ENCODE measurements at regions not wholly inside any gene's neighbourhood (a gene's known extent, or its start where the extent isn't known, plus 50 kb on each side); places are given as distances from the start of the nearest gene placed in this dataset.

DNA sequence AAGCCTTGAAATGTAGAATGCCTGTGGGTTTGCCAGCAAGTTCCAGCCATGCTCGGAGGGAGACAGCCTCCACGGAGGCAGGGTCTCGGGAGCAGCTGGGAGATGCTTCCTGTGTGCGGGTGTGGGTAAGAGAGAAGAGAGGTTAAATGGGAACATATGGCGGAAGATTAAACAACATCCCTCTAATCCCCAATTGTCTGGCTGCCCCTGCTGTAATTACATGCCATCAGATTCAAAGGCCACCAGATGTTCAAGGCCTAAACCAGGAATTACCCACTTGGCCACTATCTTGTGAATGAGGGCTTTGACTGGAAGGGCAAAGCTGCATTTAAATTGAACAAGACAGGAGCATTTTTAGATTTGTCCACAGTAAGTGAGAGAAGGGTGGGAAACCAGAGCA lies 81.4 kb upstream of the BACE2 start:
- no peak for DNase-seq

DNA sequence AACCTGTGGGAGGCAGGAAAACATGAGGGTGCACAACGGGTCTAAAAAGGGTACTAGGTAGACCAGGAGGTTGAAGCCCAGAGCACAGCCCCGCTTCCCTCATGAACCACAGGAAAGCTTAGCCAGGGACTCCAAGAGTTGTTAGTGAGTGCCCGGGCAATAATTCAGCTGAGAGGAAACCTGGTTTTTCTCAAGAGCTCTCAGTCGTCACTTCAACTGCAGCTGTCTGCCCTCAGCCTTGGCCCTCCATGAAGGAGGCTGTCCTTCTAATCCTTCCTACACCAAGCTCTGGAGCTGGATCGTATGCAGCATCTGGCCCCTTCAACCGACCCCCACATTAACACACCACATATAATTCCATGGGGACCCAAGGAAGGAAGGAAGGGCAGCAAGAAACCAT lies 77.0 kb upstream of the BACE2 start:
- DNase-seq: no peak

DNA sequence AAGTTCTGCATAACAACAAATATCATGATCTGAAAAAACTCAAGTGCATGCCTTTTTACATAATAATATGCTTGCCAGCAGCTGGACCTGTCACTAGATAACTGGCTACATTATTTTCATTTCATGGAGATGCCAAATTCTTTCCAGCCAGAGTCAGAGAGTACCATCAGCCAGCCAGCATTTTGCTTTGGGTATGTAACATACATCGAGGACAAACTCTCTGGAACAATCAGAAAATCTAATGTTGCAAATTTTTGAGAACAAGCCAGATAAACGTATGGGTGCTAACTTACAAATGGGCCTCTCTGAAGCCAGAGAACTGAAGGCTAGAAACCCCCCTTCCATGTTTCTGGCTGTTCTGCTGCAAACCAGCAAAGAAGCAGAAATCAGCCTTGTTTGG lies 76.3 kb upstream of the BACE2 start:
- no peak for DNase-seq

DNA sequence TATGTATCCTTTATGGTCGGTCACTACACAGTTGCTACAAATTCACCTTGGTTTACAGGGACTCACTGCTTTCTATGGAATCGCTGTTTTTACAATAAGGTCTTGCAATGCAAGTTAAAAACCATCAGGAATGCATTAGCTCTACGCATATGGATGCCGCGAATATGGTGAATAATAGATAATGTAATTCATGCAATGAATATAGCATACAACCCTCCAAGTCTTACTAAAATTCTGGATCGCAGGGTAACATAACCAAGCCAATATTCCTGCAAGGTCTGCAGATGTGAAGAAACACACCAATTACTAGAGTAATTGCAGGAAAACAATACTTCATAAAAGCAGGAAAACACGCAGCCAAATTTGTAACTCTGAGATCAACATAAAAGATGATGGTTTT lies 75.6 kb upstream of the BACE2 start:
- DNase-seq: no peak

DNA sequence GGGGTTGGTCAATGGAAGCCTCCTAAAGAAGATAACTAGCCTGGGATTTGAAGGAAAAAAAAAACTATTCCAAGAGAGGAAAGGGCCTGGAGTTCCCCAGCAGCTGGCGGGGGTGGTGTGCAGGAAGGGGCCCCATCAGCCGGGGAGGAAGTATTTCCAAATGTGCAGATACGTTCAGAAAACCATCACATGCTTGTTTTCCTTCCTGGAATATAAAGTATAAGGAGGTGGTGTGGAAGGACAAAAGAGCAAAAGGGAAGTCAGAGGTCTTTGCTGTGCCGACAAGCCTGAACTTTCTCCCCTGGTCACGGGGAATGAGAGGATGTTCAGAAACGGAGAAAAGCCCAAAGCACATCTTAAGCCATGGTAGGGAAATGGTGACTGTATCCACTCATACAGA lies 72.0 kb upstream of the BACE2 start:
- no peak for DNase-seq

DNA sequence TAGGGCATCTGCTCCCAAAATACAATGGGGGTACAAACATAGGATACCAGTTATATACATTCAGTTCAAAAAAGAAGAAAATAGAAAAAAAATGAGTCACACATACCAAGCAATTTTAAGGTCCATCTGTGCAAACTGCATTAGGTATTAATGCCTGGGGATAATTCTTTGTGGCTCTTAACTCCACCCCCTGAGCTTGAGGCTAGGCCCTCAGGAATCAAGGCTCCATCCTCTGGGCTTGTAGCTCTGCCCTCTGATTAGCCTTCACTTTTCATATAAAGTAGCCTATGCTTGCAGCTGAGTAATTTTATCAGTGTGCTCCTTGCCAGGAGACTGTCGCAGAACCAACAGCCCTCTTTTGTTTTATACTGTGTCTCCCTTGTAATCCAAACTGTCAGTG lies 69.9 kb upstream of the BACE2 start:
- DNase-seq: no peak

DNA sequence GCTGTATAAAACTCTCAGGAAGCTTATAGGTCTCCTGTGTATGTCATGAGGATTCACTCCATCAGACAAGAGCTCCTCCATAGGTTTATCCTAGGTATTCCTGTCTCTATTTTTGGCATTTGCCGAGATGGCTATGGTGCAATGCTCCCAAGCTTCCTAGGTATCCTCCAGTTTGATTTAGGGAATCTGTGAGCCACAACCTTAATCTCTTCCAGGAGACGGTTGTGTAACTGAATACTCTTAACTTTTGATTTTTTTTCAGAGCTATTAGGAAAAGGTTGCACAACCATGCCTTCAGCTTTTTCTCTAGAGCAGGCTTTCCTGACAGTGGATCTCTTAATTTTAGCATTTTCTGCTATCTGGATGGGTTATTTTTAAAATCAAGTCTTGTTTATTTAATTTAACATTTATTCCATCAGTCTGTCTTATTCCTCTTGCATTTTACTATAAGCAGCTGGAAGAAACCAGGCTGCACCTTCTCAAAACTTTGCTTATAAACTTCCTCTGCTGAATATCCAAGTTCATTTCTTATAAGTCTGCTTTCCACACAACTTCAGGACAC lies 69.4 kb upstream of the BACE2 start:
- no peak for DNase-seq

DNA sequence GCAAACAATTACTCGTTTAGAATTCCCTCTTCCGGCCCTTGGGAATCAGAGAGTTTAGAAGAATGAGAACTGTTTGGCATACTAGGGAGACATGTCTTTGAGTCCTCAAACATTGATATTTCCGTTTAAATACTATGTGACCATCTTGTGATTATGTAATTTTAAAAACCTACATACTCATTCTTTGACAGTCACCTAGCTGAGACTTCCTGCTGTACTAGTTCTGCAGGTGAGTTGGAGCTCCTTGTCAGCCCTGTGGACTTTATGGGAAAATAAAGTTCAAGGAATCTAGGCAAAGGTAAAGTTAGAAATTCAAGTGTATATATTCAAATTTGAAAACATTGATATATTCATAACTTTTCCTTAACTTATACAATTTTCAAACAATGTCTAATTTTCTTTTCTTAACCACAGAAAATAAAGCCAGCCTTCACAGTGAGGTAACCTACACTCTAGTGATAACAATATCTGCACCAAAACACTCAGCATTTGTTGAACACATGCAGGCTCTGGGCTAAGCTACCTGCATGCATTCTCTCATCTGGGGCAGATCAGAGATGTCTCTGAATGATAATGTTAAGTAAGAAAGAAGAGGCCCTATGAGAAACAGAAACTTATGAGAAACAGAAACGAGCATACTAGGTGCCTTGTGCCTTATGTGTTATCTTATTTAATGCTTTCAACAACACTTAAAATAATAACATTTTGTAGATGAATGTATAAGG lies 67.0 kb upstream of the BACE2 start:
- DNase-seq: no peak

DNA sequence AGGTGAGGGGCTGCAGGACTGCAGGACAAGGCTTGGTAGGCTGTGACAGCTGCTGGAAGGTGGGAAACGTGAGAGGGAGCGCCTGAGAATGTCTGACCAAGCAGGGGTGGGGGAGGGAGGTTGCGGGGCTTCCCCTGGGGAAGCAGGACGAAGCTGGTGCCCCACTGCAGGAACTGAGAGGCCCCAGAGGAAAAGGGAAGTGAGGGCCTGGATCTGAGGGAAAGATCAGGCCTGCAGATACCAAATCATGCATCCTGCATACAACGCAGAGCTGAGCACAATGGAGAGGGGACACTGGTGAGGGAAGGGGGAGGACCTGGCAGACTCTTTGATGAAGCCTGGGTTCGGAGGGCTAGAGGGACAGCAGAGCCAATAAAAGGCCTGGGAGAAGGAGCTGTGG lies 65.7 kb upstream of the BACE2 start:
- no peak for DNase-seq

DNA sequence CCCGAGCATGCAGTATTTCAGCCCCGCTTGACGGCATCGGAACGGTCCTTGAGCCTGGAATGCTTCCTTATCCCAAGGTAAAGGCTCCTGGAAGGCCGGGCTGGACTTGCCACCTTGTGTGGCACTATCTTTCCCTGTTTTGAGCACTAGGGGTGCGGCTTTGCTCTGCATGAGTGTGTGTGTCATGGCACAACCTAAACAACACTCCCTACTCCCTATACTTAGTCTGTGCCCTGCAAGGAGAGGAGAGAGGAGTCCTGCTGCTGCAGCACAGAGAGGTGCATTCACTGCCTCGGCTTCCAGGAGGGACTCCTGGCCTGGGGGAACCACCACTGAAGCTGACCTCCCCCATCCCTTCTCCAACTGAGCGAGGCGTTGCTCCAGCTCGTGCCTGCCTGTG lies 60.4 kb upstream of the BACE2 start:
- DNase-seq: no peak

DNA sequence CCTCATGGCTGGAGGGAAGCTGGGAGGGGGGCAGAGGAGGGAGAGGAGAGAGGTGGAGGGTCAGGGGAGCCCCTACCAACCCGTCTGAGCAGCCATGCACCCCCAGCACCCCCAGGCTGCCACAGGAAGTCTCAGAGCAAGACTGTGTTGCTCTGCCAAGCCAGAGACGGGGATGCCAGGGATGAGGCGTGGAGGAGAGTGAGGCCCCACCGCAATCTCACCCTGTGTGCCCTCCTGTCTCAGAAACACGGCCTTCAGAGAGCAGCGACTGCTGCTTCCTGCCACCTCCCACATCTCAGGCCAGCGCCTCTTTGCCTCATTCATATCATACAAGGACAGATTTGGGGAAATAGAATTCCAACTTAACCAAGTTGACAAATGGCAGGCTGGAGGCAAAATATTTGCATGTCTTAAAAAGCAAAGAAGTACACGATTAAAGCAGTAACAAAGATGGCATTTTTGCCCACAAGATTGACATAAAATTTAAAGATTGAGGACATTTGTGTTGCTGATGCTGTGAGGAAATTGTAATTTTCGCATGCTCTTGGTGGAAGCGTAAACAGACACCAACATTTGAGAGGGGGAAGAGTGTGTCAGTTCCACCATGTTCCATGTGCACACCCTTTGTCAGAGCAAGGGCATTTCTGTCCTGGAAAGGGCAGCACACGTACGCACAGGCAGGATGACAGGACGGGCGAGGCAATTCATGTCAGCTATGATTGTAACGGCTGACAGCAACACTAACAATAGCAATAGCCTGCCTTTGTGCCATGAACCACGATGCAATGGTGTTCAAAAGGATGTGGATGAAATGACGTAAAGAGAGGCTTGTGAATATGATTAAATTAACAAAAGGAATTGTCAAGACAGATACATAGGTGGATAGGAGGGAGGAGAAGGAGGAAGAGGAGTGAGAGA lies 59.0 kb upstream of the BACE2 start:
- DNase-seq: no peak

DNA sequence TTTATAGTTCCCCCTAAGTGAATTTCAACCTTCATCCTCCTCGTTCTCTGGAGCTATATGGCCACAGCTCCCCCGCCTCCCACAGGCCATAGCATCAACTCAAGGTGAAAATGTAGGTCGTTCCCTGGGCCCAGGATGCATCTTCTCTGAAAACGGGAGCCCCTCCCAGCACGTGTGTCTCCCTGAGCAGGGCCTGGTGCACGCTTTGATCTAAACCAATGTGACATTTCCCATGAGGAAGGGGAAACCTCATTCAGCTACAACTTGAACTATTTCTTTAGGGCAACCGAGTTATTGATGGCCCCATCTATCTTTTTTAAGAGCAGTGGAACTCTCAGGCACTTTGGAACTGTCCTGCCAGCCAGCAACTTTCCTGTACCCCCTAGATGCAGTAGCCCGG lies 57.8 kb upstream of the BACE2 start:
- DNase-seq: no peak

DNA sequence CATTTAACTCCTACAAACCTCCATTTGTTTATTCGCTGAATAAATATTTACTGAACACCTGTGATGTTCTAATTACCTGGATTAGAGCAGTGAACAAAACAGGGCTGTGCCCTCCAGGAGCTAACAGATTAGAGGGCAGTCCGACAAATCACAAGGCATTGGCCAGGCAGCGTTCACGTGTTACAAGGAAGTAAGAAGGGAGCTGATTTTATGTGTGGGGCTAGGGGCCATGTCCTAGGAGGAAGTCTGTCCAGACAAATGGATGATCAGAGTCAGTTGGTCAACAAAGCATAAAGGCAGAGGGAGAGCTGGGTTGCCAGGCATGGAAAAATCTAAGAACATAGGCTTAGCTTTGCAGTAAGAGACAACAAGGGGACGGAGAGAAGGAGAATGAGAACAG lies 57.3 kb upstream of the BACE2 start:
- no peak for DNase-seq

DNA sequence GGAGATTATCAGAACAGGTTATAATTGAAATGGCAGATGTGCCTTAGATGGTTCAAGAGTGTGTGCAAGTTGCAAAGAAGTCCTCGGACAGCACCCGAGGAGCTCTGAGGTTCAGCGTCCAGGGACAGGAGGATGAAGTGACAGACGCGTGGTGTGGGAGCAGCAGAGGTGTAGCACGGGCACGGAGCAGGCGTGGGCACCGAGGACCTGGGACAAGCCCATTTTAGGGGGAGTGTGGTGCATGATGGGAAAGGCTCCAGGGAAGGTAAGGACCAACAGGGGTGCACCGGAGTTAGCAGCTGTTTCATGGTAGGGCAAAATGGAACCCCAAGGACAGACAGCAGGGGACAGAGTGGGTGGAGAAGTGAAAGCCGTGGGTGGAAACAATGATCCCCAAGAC lies 56.3 kb upstream of the BACE2 start:
- DNase-seq: no peak

DNA sequence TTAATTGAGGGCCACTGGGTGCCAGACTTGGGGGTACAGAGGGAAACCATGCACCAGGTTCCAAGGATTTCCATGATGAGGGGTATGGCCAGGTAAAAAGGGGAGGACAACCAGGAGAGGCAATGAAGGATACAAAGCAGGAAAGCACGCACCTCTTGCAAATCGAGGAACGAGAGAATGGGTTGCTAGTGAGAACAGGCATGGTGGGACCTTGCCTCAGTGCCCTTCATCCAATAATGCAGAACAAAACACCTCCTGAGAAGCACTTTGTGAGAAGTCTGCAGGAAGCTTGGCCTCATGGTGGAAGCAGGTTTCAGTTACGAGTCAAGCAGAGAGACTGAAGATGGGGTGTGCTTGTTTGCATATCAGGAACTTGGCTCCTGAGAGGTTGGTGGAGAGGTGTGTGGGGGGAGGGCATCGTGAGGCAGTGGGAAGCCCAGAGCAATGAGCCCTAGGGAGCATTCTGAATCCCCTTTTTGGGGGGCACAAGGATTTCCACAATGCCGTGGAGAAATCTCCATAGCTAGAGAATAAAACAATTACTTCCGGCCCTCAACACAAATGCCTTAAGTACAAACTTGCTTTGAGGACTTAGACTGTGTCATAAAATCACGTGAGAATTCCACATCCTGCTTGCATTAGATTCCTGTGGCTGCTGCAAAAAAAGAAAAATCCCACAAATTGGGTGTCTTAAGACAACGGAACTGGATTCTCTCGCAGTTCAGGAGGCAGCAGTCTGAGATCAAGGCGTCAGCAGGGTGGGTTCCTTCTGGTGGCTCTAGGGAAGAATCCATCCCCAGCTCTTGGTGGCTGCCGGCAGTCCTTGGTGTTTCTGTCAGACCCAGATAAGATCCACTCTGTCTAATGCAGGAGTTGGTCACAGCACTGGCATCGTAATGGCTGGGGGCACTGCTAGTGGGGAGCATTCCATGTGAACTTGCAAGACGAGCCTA lies 54.9 kb upstream of the BACE2 start:
- DNase-seq: no peak

DNA sequence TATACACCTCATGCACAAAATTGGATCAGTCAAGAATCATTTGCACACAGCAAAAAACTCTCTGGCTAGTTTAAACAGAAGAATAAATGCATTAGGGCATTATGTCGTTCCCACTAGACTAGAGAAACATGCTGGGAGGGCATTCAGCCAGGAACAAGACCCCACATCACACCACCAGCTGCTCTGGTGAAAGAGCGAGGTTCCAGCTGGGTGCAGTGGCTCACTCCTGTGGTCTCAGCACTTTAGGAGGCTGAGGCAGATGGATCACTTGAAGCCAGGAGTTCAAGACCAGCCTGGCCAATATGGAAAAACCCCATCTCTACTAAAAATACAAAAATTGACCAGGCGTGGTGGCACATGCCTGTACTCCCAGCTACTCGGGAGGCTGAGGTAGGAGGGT lies 52.1 kb upstream of the BACE2 start:
- DNase-seq: no peak

All from activated effector memory CD4-positive, alpha-beta T cell treated with anti-CD3 and anti-CD28 coated beads, Interleukin-2, amount 50 U/mL, for 16 hours (primary cell).